ENCODE measurements at regions not wholly inside any gene's neighbourhood (a gene's known extent, or its start where the extent isn't known, plus 50 kb on each side); places are given as distances from the start of the nearest gene placed in this dataset.

GRCh38 chr18:34510926-34511325, 199.2 kb upstream of the DTNA start:
- TF ChIP-seq CTCF (IDR thresholded peaks at IDR 0.05), result no peak
- no peak for TF ChIP-seq POLR2A (IDR thresholded peaks at IDR 0.05)

Measured in breast epithelium (tissue), 3 donors.